B cell (primary cell): ENCODE measurements at regions not wholly inside any gene's neighbourhood (a gene's known extent, or its start where the extent isn't known, plus 50 kb on each side); places are given as distances from the start of the nearest gene placed in this dataset.

Source experiments
- ATAC-seq: fragments of 200-7000 bp; cut with Tn5 transposase; one replicate; pipeline ENCODE4 v1.10.0; 2021; ENCODE audit warnings: low read depth, mild to moderate bottlenecking, moderate number of reproducible peaks, moderate library complexity
- CTCF ChIA-PET: fragments of 350-600 bp; sonication (Branson Sonifier 250); formaldehyde crosslinking; loops from one replicate; lab custom pipeline; 2021; ENCODE audit warnings: antibody characterized with exemption, inconsistent platforms; lab: Charles Lee
- POLR2A ChIA-PET: fragments of 350-600 bp; sonication (Branson Sonifier 250); formaldehyde crosslinking; loops from one replicate; lab custom pipeline; 2021; ENCODE audit warnings: antibody characterized with exemption; lab: Charles Lee
- DNase-seq: peaks from one replicate; pipeline ENCODE4 v3.0.0; 2013
- H2AFZ ChIP-seq: 2 replicates; pipeline ENCODE4 v1.6.1; 2012; ENCODE audit warnings: mild to moderate bottlenecking, low read depth, low read length; ENCODE audit not compliant: insufficient read depth, poor library complexity, severe bottlenecking
- H3K27ac ChIP-seq, 2 donors: 1 replicate in 1 of 2; 2 replicates in 1 of 2; pipeline ENCODE4 v1.5.1; 2012 to 2013; ENCODE audit warnings: low read length in 2 of 2, mild to moderate bottlenecking in 2 of 2, moderate library complexity in 1 of 2
- H3K27me3 ChIP-seq, 4 experiments: fragments of 200-600 bp in 1 of 4; sonication (generic) in 1 of 4; replicated peaks in 1 of 4; 1 replicate in 2 of 4; 2 replicates in 2 of 4; pipeline versions ENCODE4 v1.6.1 to v1.7.0; 2013 to 2016; ENCODE audit warnings: low read length in 3 of 4, mild to moderate bottlenecking in 2 of 4, mixed read lengths in 1 of 4, moderate library complexity in 1 of 4; ENCODE audit not compliant: insufficient read depth in 4 of 4, control insufficient read depth in 3 of 4; ENCODE audit errors: control extremely low read depth in 1 of 4
- H3K36me3 ChIP-seq, 2 experiments: replicated peaks in 1 of 2; 1 replicate in 1 of 2; 2 replicates in 1 of 2; pipeline versions ENCODE4 v1.6.1 to v1.7.1; 2013; ENCODE audit warnings: low read length in 1 of 2; ENCODE audit not compliant: insufficient read depth in 2 of 2, control insufficient read depth in 1 of 2; ENCODE audit errors: control extremely low read depth in 1 of 2, extremely low read depth in 1 of 2
- H3K4me1 ChIP-seq, 2 donors: fragments of 200-600 bp in 1 of 2; sonication (generic) in 1 of 2; 1 replicate in 1 of 2; 2 replicates in 1 of 2; pipeline versions ENCODE4 v1.5.1 to v1.6.1; 2013 to 2017; ENCODE audit warnings: low read length in 2 of 2; ENCODE audit not compliant: control insufficient read depth in 2 of 2, insufficient read depth in 2 of 2
- H3K4me2 ChIP-seq: replicated peaks from 2 replicates; pipeline ENCODE3; 2012; ENCODE audit warnings: mild to moderate bottlenecking, low read depth, low read length; ENCODE audit not compliant: poor library complexity, severe bottlenecking
- H3K4me3 ChIP-seq, 5 experiments: fragments of 200-600 bp in 1 of 5; sonication (generic) in 1 of 5; 1 replicate in 3 of 5; 2 replicates in 2 of 5; pipeline versions ENCODE4 v1.5.1 to v1.7.0; 2011 to 2016; ENCODE audit warnings: low read length in 4 of 5, mild to moderate bottlenecking in 4 of 5, low read depth in 2 of 5, control low read depth in 1 of 5, moderate library complexity in 1 of 5; ENCODE audit not compliant: insufficient read depth in 1 of 5; ENCODE audit errors: control extremely low read depth in 1 of 5, extremely low read depth in 1 of 5
- H3K79me2 ChIP-seq: fragments of 200-600 bp; sonication (generic); one replicate; pipeline ENCODE4 v1.6.0; 2016; ENCODE audit warnings: low read length; ENCODE audit not compliant: control insufficient read depth, insufficient read depth
- H3K9ac ChIP-seq: fragments of 200-600 bp; sonication (generic); 2 replicates; pipeline ENCODE4 v1.6.1; 2017; ENCODE audit warnings: mild to moderate bottlenecking, low read length, moderate library complexity
- H3K9me3 ChIP-seq, 3 donors: one replicate each; pipeline versions ENCODE4 v1.6.1 to v1.7.1; 2013; ENCODE audit warnings: low read length in 2 of 3; ENCODE audit not compliant: control insufficient read depth in 2 of 3, insufficient read depth in 1 of 3; ENCODE audit errors: control extremely low read depth in 1 of 3
- H4K20me1 ChIP-seq: 2 replicates; pipeline ENCODE4 v1.6.0; 2012; ENCODE audit warnings: mild to moderate bottlenecking, low read length; ENCODE audit not compliant: insufficient read depth, control insufficient read depth, poor library complexity, severe bottlenecking
- H3K27ac Mint-ChIP-seq: one replicate; pipeline ENCODE4 v1.8.0; 2021; ENCODE audit warnings: mixed read lengths
- H3K27me3 Mint-ChIP-seq: one replicate; pipeline ENCODE4 v1.8.0; 2021; ENCODE audit warnings: mixed read lengths
- H3K4me1 Mint-ChIP-seq: one replicate; pipeline ENCODE4 v1.8.0; 2021; ENCODE audit warnings: mixed read lengths
- H3K4me3 Mint-ChIP-seq: one replicate; pipeline ENCODE4 v1.8.0; 2021; ENCODE audit warnings: mixed read lengths
- H3K9me3 Mint-ChIP-seq: one replicate; pipeline ENCODE4 v1.8.0; 2022; ENCODE audit warnings: mixed read lengths; ENCODE audit not compliant: insufficient read depth
- EZH2 ChIP-seq: IDR thresholded peaks from 2 replicates; pipeline ENCODE4 v1.6.1; 2012; ENCODE audit warnings: borderline replicate concordance, low read depth, mild to moderate bottlenecking, moderate library complexity, low read length; ENCODE audit not compliant: insufficient read depth, poor library complexity, severe bottlenecking
- WGBS: methylation state at CpG from one replicate; pipeline ENCODE4 v1.1.5; 2013; ENCODE audit warnings: missing lambda C conversion rate; ENCODE audit not compliant: insufficient coverage; 5-methylcytosine and 5-hydroxymethylcytosine counted together
- intact Hi-C: fragments of 100-400 bp; cut with micrococcal nuclease; formaldehyde crosslinking; loops from one replicate; pipeline ENCODE4 v1.10.0; 2022
- TF ChIP-seq, protein P1 (sequence below): fragments of 200-600 bp; IDR thresholded peaks from one replicate; pipeline ENCODE4 v1.8.0; 2022; ENCODE audit warnings: antibody characterized with exemption, mild to moderate bottlenecking

DNA sequence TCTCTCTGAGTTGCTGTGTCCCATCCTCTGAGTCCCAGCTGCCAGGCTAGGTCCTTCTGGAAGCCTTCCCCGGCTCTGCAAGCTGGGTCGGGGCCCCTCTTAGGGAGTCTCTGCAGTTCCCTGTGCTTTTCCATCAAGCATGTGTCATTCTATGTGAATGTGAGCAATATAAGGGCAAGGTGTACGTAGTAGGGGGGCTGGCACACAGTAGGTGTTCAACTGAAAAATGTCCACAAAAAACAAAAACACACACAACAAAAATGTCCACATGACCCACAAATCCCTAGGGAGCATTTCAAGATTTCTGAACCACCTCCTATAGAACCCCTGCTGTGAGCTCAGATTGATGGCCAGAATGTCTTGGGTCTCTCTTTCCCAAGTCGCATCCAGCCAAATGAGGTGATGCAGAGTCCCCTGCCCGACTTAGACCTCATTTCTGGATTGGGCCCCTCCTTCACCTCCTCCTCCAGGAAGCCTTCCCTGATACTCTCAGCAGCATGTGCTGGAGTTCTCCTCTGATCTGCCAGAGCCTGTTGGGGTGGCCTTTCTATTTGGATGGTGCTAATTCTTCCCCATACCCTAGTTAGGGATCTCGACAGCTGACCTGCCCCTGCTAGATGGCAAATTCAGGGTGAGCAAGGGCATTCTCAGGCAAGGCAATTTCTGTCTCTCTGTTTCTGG is 196.1 kb upstream of the LHX5 start:
- ATAC-seq (no peak), DNase-seq (no peak)
- H3K27ac Mint-ChIP-seq: no peak overlapping the region
- Histone ChIP-seq H3K4me1 (no peaks in the 10 kb centered on the region), H3K4me3 (no peak overlapping the region), H3K9me3 (no peaks in the 10 kb centered on the region), H3K79me2 (no peaks in the 10 kb centered on the region), H3K36me3 (no peaks in the 10 kb centered on the region), H4K20me1 (no peaks in the 10 kb centered on the region), H2AFZ (no peak overlapping the region), H3K9ac (no peak overlapping the region), H3K27me3 (peaks cover 0 to 4% (median 0%) of the 10 kb centered on the region in 4 experiments), H3K27ac (no peak overlapping the region), H3K4me2 (no peak overlapping the region)
- POLR2A ChIA-PET: no interaction called here
- no peak overlapping the region for H3K4me3 Mint-ChIP-seq
- intact Hi-C loops: no loop called here
- CTCF ChIA-PET: no interaction called here
- H3K27me3 Mint-ChIP-seq: peaks cover 42% of the 10 kb centered on the region
- TF ChIP-seq, protein P1, sequence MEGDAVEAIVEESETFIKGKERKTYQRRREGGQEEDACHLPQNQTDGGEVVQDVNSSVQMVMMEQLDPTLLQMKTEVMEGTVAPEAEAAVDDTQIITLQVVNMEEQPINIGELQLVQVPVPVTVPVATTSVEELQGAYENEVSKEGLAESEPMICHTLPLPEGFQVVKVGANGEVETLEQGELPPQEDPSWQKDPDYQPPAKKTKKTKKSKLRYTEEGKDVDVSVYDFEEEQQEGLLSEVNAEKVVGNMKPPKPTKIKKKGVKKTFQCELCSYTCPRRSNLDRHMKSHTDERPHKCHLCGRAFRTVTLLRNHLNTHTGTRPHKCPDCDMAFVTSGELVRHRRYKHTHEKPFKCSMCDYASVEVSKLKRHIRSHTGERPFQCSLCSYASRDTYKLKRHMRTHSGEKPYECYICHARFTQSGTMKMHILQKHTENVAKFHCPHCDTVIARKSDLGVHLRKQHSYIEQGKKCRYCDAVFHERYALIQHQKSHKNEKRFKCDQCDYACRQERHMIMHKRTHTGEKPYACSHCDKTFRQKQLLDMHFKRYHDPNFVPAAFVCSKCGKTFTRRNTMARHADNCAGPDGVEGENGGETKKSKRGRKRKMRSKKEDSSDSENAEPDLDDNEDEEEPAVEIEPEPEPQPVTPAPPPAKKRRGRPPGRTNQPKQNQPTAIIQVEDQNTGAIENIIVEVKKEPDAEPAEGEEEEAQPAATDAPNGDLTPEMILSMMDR: no peak
- TF ChIP-seq EZH2: no peak
- 82% methylated on average over 4 of the region's 6 CpGs for WGBS
- H3K9me3 Mint-ChIP-seq: no peaks in the 10 kb centered on the region
- H3K4me1 Mint-ChIP-seq: no peaks in the 10 kb centered on the region

DNA sequence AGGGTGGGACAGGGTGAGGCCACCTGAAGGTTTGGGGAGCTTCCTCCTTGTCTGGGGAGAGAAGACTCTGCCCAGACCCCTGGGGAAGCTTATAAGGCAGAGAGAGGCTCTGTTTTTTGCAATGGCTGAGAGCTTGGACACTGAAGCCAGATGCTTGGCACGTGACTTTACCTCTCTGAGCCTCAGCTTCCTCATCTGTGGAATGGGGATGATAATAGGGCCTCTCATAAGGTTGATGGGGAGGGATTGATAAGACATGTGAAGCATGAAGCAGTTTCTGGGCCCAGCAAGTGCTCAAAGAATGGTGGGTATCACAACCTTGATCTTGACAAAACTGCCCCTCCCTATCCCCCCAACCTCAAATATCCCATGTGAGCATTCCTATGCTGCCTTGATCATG is 195.4 kb upstream of the LHX5 start:
- Mint-ChIP-seq H3K4me3 (no peak overlapping the region), H3K27ac (no peak overlapping the region), H3K27me3 (peaks cover 46% of the 10 kb centered on the region), H3K4me1 (no peaks in the 10 kb centered on the region), H3K9me3 (no peaks in the 10 kb centered on the region)
- no peak for ATAC-seq
- ChIA-PET POLR2A (no interaction called here), CTCF (no interaction called here)
- H3K79me2 ChIP-seq: no peaks in the 10 kb centered on the region
- H3K9me3 ChIP-seq: no peaks in the 10 kb centered on the region
- no peak overlapping the region for H3K27ac ChIP-seq
- H3K36me3 ChIP-seq: no peaks in the 10 kb centered on the region
- no peak overlapping the region for H3K4me3 ChIP-seq
- intact Hi-C loops: no loop called here
- TF ChIP-seq EZH2: no peak
- TF ChIP-seq, protein P1: no peak
- DNase-seq: no peak
- 80% methylated on average over 1 of the region's 1 CpG for WGBS
- no peak overlapping the region for H3K9ac ChIP-seq
- H4K20me1 ChIP-seq: no peaks in the 10 kb centered on the region
- H2AFZ ChIP-seq: no peak overlapping the region
- no peaks in the 10 kb centered on the region for H3K4me1 ChIP-seq
- peaks cover 0 to 4% (median 0%) of the 10 kb centered on the region in 4 experiments for H3K27me3 ChIP-seq
- H3K4me2 ChIP-seq: no peak overlapping the region
